ENCODE measurements at regions not wholly inside any gene's neighbourhood (a gene's known extent, or its start where the extent isn't known, plus 50 kb on each side); places are given as distances from the start of the nearest gene placed in this dataset.

GRCh38 chr1:208438112-208438699, 194.0 kb upstream of the PLXNA2 start:
- H3K27me3 ChIP-seq = no peaks in the 10 kb centered on the region
- no peaks in the 10 kb centered on the region for H3K36me3 ChIP-seq
- H3K9me3 ChIP-seq = no peaks in the 10 kb centered on the region
- H3K27ac ChIP-seq = no peak overlapping the region
- WGBS, 3 donors = 11 to 53% (median 51%) methylated on average over 2 of the region's 2 CpGs
- intact Hi-C loops (cut with DNase I) = no loop called here
- DNase-seq = no peak
- no peaks in the 10 kb centered on the region for H3K4me1 ChIP-seq (ENCODE audit: insufficient read depth)
- no peak for TF ChIP-seq EP300 (IDR thresholded peaks at IDR 0.05)
- no peak for TF ChIP-seq POLR2A (IDR thresholded peaks at IDR 0.05)
- no peak for TF ChIP-seq CTCF (IDR thresholded peaks at IDR 0.05)
- no peak overlapping the region for H3K4me3 ChIP-seq

GRCh38 chr1:208445758-208446203, 201.6 kb upstream of the PLXNA2 start:
- no peak for DNase-seq
- H3K4me3 ChIP-seq = no peak overlapping the region
- no peaks in the 10 kb centered on the region for H3K9me3 ChIP-seq
- H3K36me3 ChIP-seq = no peaks in the 10 kb centered on the region
- H3K27me3 ChIP-seq = no peaks in the 10 kb centered on the region
- WGBS, 3 donors = 37 to 45% (median 44%) methylated on average over 7 of the region's 7 CpGs
- intact Hi-C loops (cut with DNase I) = no loop called here
- TF ChIP-seq POLR2A (IDR thresholded peaks at IDR 0.05) (no peak), CTCF (IDR thresholded peaks at IDR 0.05) (no peak), EP300 (IDR thresholded peaks at IDR 0.05) (no peak)
- H3K4me1 ChIP-seq (ENCODE audit: insufficient read depth) = no peaks in the 10 kb centered on the region
- no peak overlapping the region for H3K27ac ChIP-seq

- no peaks in the 10 kb centered on the region for H3K4me1 ChIP-seq (ENCODE audit: insufficient read depth)
- intact Hi-C loops (cut with DNase I) = no loop called here
- WGBS, 3 donors = 33 to 40% (median 35%) methylated on average over 5 of the region's 5 CpGs
- TF ChIP-seq EP300 (IDR thresholded peaks at IDR 0.05) = no peak
- no peak for TF ChIP-seq CTCF (IDR thresholded peaks at IDR 0.05)
- TF ChIP-seq POLR2A (IDR thresholded peaks at IDR 0.05) = no peak
- H3K9me3 ChIP-seq = no peaks in the 10 kb centered on the region
- no peak overlapping the region for H3K27ac ChIP-seq
- no peaks in the 10 kb centered on the region for H3K27me3 ChIP-seq
- H3K4me3 ChIP-seq = no peak overlapping the region
- H3K36me3 ChIP-seq = no peaks in the 10 kb centered on the region
- no peak for DNase-seq
Measured at GRCh38 chr1:208446271-208446691, 202.1 kb upstream of the PLXNA2 start.

GRCh38 chr1:208448425-208448824, 204.2 kb upstream of the PLXNA2 start:
- Histone ChIP-seq H3K27me3 (no peaks in the 10 kb centered on the region), H3K9me3 (no peaks in the 10 kb centered on the region), H3K4me1 (ENCODE audit: insufficient read depth) (no peaks in the 10 kb centered on the region), H3K4me3 (no peak overlapping the region), H3K27ac (no peak overlapping the region), H3K36me3 (no peaks in the 10 kb centered on the region)
- intact Hi-C loops (cut with DNase I) = no loop called here
- TF ChIP-seq POLR2A (IDR thresholded peaks at IDR 0.05) = no peak
- DNase-seq = no peak
- 89 to 93% (median 92%) methylated on average over 4 of the region's 4 CpGs for WGBS, 3 donors

GRCh38 chr1:208449951-208450350, 205.8 kb upstream of the PLXNA2 start:
- no peaks in the 10 kb centered on the region for H3K27me3 ChIP-seq
- WGBS, 3 donors = 72 to 77% (median 73%) methylated on average over 7 of the region's 7 CpGs
- intact Hi-C loops (cut with DNase I) = no loop called here
- no peaks in the 10 kb centered on the region for H3K4me1 ChIP-seq (ENCODE audit: insufficient read depth)
- no peaks in the 10 kb centered on the region for H3K9me3 ChIP-seq
- TF ChIP-seq CTCF (IDR thresholded peaks at IDR 0.05) (no peak), POLR2A (IDR thresholded peaks at IDR 0.05) (no peak), EP300 (IDR thresholded peaks at IDR 0.05) (no peak)
- no peaks in the 10 kb centered on the region for H3K36me3 ChIP-seq
- H3K27ac ChIP-seq = no peak overlapping the region
- H3K4me3 ChIP-seq = no peak overlapping the region
- DNase-seq = no peak
